HG02938 (cell line): ENCODE measurements at regions not wholly inside any gene's neighbourhood (a gene's known extent, or its start where the extent isn't known, plus 50 kb on each side); places are given as distances from the start of the nearest gene placed in this dataset.
"Not testable (repeated sequence)": the region's sequence is repeated elsewhere in the genome, so short reads cannot be mapped to it uniquely, and the experiment has no call there.

Source experiments
- ATAC-seq: cut with Tn5 transposase; IDR thresholded peaks from one replicate; pipeline ENCODE4 v1.9.1; 2021; ENCODE audit warnings: mild to moderate bottlenecking, moderate library complexity; ENCODE audit not compliant: unreplicated experiment

GRCh38 chr20:56689318-56689717 is 60.2 kb downstream of the TFAP2C start:
- ATAC-seq: no peak

DNA sequence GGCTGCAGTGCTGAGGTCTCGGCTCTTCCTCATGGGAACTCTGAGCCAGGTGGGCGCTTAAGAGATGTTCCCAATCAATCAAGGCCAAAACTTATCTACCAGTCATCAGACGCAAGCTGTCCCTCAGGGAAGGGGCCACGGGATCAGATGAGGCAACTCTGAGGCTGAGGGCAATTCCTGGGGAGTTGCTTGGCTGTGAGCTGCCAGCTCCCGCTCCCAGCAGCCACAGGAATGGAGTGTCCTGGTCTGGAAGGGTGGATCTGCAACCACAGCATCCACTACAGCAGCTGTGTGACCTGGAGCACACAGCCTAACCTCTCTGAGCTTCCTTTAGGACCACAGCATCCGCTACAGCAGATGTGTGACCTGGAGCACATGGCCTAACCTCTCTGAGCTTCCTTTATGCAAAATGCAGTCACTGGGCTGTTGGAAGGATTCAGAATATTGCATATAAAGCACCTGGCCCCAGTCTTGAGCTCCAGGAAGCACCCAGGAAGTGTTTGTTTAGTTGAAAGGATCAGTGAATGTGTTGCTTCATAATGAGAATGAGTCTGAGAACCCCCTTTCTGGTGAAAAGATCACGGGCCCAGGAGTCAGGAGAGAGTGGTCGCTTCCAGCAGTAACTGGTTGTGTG is 60.9 kb downstream of the TFAP2C start:
- no peak for ATAC-seq

DNA sequence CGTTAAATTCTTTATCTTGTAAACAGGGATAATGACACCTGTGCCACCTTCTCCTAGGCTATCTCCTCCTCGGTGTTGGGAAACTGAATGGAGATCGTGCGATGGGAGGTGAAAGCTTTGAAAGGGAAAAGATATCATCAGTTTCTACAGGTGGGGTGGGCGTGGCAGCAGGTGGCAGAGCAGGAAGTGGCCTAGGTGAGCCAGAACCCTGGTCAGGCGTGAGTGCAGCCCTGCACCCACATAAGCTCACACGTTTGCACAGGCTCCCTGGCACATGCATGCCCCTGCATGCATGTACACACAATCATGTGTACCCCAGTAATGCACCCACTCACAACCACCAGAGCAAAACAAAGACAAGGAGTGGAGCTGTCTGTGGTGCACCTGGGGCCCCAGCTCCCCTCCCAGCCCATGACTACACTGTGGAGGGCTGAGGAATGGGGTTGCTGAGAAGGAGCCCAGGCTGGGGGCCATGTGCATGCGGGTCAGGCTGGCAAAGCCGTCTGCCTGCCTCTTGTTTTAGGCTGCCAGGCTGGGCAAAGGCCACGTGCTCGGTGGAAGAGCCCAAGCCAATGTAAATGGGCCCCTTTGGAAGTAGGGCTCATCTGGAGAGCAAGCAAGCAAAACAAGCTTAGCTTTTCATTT is 61.5 kb downstream of the TFAP2C start:
- no peak for ATAC-seq

DNA sequence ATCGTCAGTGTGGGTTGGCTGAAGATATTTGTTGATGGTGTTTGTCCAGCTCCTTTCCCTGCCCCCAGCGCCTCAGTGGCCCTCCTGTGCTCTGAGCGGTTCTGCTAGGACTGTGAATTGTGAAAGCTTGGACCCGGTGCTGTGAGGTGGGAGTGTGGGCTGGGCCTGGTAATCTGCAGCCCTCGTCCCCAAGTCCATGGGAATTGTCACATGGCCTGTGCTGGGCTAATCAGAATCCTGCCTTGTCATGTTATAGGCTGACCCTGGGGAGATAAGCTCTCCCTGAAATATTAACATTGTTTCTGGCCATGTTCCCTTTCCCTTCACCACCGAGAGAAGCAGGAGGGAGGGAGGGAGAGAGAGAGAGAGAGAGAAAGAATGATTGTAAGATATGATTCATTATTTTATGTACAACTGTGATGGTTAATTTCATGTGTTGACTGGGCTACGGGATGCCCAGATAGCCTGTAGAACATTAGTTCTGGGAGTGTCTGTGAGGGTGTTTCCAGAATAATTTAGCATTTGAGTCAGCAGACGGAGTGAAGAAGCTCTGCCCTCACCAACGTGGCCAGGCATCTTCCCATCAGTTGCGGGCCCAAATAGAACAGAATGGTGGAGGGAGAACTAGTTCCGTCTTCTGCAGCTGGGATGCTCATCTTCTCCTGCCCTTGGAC is 62.4 kb downstream of the TFAP2C start:
- no peak for ATAC-seq

- no peak for ATAC-seq
Observed at GRCh38 chr20:56693217-56693616, 64.1 kb downstream of the TFAP2C start.

DNA sequence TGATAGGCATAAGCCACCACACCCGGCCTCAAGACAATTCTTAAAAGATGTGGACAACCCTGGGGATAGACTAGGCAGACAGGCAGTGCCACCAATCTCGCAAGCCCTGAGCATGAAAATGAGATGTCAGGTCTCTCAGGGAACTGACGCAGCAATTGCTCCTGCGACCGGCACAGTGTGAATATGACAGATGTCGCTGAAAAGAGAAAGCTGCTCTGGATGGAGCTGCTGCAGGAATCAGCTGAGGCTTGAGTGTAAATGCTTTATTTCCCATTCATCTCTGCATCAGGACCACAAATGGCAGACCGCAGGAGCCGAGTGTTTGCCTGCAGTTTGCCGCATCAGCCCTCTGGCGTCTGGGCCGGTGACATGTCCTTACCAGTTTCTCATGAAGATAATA is 68.4 kb downstream of the TFAP2C start:
- no peak for ATAC-seq

DNA sequence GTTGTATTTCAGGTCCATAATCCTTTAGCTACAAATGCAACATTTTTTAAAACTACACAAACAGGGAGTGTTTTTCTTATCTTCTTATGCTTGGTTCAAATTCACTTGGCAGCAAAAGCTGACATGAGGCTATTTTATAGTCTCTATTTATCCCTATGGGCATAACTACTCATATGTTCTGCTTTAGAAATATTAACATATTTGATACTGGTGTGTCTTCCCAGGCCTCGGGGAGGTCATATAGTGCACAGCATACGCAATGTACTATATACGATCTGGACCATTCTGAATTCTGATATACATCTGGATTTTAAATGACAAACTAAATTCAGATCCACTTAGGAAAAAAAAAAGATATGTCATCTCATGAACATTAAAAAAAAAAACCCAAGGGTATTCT is 69.2 kb downstream of the TFAP2C start:
- ATAC-seq: no peak

DNA sequence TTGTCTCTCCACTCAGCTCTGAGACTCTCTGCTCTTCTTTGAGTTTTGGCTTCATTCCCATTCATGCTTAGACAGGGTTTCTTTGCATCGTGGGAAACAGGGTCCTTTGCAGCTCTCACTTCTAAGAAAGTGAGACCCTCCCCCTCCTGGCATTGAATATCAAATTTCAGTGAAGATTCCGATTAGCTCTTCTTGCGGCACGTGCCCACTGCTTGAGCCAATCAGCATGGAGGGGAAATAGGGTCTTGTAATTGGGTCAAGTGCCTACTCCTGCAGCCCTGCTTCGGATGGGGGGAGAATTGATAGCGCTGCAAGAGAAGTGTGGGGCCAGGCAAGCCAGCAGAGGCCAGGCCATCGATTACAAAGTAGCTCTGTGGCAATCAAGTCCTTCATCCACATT is 69.6 kb downstream of the TFAP2C start:
- no peak for ATAC-seq

GRCh38 chr20:56702931-56703840 is 74.1 kb downstream of the TFAP2C start:
- no peak for ATAC-seq

- ATAC-seq: no peak
Observed at GRCh38 chr20:56706867-56707360, 77.8 kb downstream of the TFAP2C start.

- no peak for ATAC-seq
Observed at GRCh38 chr20:56708991-56709390, 79.9 kb downstream of the TFAP2C start.

GRCh38 chr20:56710125-56710524 is 81.0 kb downstream of the TFAP2C start:
- ATAC-seq: no peak

GRCh38 chr20:56710577-56710976 is 81.5 kb downstream of the TFAP2C start:
- not testable (repeated sequence) for ATAC-seq

DNA sequence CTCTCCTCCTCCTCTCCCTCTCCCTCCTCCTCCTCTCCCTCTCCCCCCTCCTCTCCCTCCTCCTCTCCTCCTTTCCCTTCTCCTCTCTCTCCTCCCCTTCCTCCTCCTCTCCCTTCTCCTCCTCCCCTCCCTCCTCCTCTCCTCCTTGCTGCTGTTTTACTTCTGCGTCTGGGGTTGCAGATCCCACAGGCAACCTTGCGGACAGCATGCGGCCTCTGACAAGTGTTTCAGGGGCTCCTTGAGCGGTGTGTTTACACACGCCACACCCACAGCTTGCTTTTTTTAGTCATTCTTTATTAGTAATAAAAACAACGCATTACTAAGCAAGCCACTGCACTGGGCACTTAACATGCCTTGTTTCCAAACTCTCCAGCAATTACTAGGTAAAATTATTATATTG is 81.9 kb downstream of the TFAP2C start:
- ATAC-seq: no peak

GRCh38 chr20:56715309-56715708 is 86.2 kb downstream of the TFAP2C start:
- ATAC-seq: no peak

- no peak for ATAC-seq
Observed at GRCh38 chr20:56715902-56716519, 86.9 kb downstream of the TFAP2C start.

DNA sequence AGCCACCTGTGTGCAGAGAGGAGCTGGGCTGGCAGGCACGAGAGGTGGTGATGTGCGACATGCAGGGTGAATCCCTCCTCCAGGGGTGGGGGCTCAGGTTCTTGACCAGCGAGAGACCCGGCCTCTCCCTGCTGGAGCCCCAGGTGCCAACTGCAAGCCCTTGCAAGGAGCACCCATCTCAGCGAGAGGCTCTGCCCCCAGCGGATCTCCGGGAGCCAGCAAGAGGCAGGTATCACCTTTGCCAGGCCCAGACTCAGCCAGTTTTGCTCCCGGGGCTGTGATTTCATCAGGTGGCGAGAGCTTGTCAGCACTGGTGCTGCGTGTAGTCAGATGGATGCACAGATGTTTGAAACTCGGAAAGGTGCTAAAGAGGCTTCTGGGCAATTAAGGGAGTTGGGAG is 87.7 kb downstream of the TFAP2C start:
- no peak for ATAC-seq

- no peak for ATAC-seq
Observed at GRCh38 chr20:56718816-56719215, 89.7 kb downstream of the TFAP2C start.

GRCh38 chr20:56720620-56721213 is 91.6 kb downstream of the TFAP2C start:
- ATAC-seq: no peak

- peak; percentile 54 for ATAC-seq
Observed at GRCh38 chr20:56722042-56722441, 92.9 kb downstream of the TFAP2C start.
